Fibroblast of villous mesenchyme (primary cell): ENCODE measurements at regions not wholly inside any gene's neighbourhood (a gene's known extent, or its start where the extent isn't known, plus 50 kb on each side); places are given as distances from the start of the nearest gene placed in this dataset.

Experiments
- DNase-seq: peaks from one replicate; pipeline ENCODE4 v3.0.0-alpha.2; 2010; ENCODE audit warnings: low read depth
- H3K4me3 ChIP-seq: 2 replicates; pipeline ENCODE4 v1.5.1; 2011; ENCODE audit warnings: low read depth, mild to moderate bottlenecking, low read length
- CTCF ChIP-seq: IDR thresholded peaks from 2 replicates; pipeline ENCODE4 v1.5.1; 2012; ENCODE audit warnings: low read depth, mild to moderate bottlenecking, low read length; ENCODE audit not compliant: insufficient read depth

GRCh38 chr2:84247532-84247931, 211.5 kb downstream of the SUCLG1 start:
- H3K4me3 ChIP-seq: no peak overlapping the region
- DNase-seq: no peak
- TF ChIP-seq CTCF: no peak

GRCh38 chr2:84243788-84244733, 215.0 kb downstream of the SUCLG1 start:
- H3K4me3 ChIP-seq: no peak overlapping the region
- TF ChIP-seq CTCF: no peak
- DNase-seq: no peak

- DNase-seq: no peak
- no peak for TF ChIP-seq CTCF
- no peak overlapping the region for H3K4me3 ChIP-seq
Observed at GRCh38 chr2:84238907-84239306, 220.2 kb downstream of the SUCLG1 start.

- no peak for TF ChIP-seq CTCF
- H3K4me3 ChIP-seq: no peak overlapping the region
Observed at GRCh38 chr2:84236288-84236687, 222.8 kb downstream of the SUCLG1 start.

GRCh38 chr2:84234103-84234502, 225.0 kb downstream of the SUCLG1 start:
- TF ChIP-seq CTCF: no peak
- no peak for DNase-seq
- no peak overlapping the region for H3K4me3 ChIP-seq

More at GRCh38 chr2:84236288-84236687, 222.8 kb downstream of the SUCLG1 start:
- no peak for DNase-seq

GRCh38 chr2:84231478-84231877, 227.6 kb downstream of the SUCLG1 start:
- H3K4me3 ChIP-seq: no peak overlapping the region
- no peak for DNase-seq
- TF ChIP-seq CTCF: no peak
